ENCODE measurements at regions not wholly inside any gene's neighbourhood (a gene's known extent, or its start where the extent isn't known, plus 50 kb on each side); places are given as distances from the start of the nearest gene placed in this dataset.
A peak's percentile ranks its signal among the peaks of the same experiment; 100 is the strongest.

DNA sequence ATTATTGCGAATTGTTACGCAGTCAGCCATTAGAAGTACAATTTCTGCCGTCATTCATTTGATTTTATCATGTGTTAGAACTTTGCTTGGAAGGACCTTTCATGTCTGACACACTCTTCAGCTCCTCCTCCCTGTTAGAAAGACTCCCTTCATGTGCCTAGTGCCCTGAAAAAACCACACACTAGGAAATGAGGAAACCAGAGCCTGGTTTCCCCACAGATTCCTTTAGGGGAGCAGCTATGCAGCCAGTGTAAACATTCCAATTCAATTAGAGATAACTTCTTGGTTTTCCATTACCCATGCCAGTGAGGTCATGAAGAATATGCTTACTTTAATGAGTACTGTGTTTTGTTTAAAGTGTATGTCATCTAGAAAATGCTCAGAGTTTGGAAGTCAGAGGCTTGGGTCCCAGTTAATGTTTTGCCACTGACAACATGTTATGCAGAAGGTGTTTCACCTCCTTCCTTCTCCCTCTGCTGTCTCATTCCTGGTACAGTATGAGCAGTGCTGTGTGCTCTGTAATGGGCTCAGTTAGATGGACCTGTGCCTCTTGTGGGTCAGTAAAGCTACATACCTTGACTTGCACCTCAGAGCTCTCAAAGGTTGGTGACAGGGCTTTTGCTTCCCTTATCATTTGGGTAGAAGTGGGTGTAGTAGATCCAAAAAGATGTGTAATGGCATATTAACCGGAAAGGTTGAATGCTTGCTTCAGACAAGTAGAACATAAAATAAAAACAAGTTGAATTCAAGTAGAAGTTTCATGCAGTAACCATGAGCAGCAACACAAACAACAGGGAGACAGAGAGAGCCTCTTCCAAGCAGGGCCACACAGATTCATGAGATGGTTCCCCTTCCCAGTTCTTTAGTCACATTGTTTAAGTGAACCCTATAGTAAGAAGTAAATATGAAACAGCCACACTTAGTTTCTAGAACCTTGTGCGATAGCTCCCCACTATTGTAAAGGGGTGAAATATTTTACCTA is 52.6 kb upstream of the TNFAIP8 start:
- intact Hi-C loops (cut with micrococcal nuclease), result no loop called here
- no peak overlapping the region for H3K4me3 ChIP-seq
- H3K9me3 ChIP-seq (replicated peaks), result no peaks in the 10 kb centered on the region
- DNase-seq, result no peak
- H3K4me1 ChIP-seq, result peaks cover 32% of the 10 kb centered on the region
- TF ChIP-seq CTCF (IDR thresholded peaks at IDR 0.05; ENCODE audit: borderline replicate concordance), result no peak
- H3K36me3 ChIP-seq, result no peaks in the 10 kb centered on the region
- no peaks in the 10 kb centered on the region for H3K27me3 ChIP-seq (ENCODE audit: low read depth)
- H3K27ac ChIP-seq (replicated peaks), result peak overlapping the region; percentile 2

DNA sequence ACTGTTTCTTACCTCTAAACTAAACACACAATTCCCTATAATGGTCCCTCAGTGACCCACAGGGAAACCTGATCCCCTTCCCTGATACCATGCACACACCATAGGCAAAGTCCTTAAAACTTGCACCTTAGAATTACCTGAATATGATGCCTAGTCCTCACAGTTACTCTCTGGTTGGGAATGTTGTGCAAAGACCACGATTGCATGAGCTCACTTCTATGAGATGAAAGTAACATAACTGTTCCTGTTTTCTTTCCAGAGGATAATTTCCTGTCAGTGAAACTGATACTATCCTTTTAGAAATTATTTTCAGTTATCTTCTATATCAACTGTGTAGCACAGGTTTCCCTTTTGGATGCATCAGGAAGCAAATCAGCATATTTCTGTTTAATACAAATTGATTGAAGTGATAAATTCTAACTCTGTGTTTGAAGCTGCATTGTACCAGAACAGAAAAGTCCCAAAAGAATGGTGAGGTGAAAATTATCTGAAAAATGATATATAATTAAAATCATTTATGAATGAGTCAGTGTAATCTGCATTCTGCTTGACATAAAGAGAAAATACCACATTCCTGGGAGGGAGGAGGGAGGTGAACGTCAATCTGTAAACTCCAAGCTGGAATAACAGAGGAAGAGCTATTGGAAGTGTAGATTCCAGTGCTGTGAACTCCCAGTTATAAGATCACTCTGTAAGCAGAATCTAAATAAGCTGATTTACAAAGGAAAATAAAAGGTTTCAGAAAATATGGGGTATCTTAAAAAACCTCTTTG is 51.2 kb upstream of the TNFAIP8 start:
- Histone ChIP-seq H3K9me3 (replicated peaks) (no peaks in the 10 kb centered on the region), H3K27me3 (ENCODE audit: low read depth) (no peaks in the 10 kb centered on the region), H3K27ac (replicated peaks) (no peak overlapping the region), H3K4me3 (no peak overlapping the region), H3K4me1 (peaks cover 38% of the 10 kb centered on the region), H3K36me3 (no peaks in the 10 kb centered on the region)
- DNase-seq, result no peak
- intact Hi-C loops (cut with micrococcal nuclease), result no loop called here
- no peak for TF ChIP-seq CTCF (IDR thresholded peaks at IDR 0.05; ENCODE audit: borderline replicate concordance)
